Fibroblast of mammary gland (primary cell): ENCODE measurements at regions not wholly inside any gene's neighbourhood (a gene's known extent, or its start where the extent isn't known, plus 50 kb on each side); places are given as distances from the start of the nearest gene placed in this dataset.

Source experiments
- DNase-seq: peaks from one replicate; pipeline ENCODE4 v3.0.0-alpha.2; 2010; ENCODE audit warnings: low read depth
- H3K4me3 ChIP-seq: 2 replicates; pipeline ENCODE4 v1.5.1; 2011; ENCODE audit warnings: low read depth, mild to moderate bottlenecking, low read length, moderate library complexity; ENCODE audit not compliant: control insufficient read depth
- CTCF ChIP-seq: conservative IDR thresholded peaks from 2 replicates; pipeline ENCODE4 v1.5.1; 2011; ENCODE audit warnings: low read depth, low read length, inconsistent platforms; ENCODE audit not compliant: control insufficient read depth, insufficient read depth

- H3K4me3 ChIP-seq, result no peak overlapping the region
- DNase-seq, result no peak
- no peak for TF ChIP-seq CTCF
Observed at GRCh38 chr6:22006795-22007194, 290.0 kb downstream of the PRL start.

- no peak for DNase-seq
- no peak overlapping the region for H3K4me3 ChIP-seq
- TF ChIP-seq CTCF, result no peak
Observed at GRCh38 chr6:22007469-22007868, 289.4 kb downstream of the PRL start.

- peak; percentile 12 for DNase-seq
- TF ChIP-seq CTCF, result no peak
- H3K4me3 ChIP-seq, result no peak overlapping the region
Observed at GRCh38 chr6:22008248-22008836, 288.5 kb downstream of the PRL start.

- no peak for TF ChIP-seq CTCF
- no peak overlapping the region for H3K4me3 ChIP-seq
- DNase-seq, result no peak
Observed at GRCh38 chr6:22010102-22010501, 286.7 kb downstream of the PRL start.

- TF ChIP-seq CTCF, result no peak
- H3K4me3 ChIP-seq, result no peak overlapping the region
- no peak for DNase-seq
Observed at GRCh38 chr6:22015216-22015615, 281.6 kb downstream of the PRL start.

- no peak for TF ChIP-seq CTCF
- DNase-seq, result no peak
- H3K4me3 ChIP-seq, result no peak overlapping the region
Observed at GRCh38 chr6:22015944-22016343, 280.9 kb downstream of the PRL start.

- H3K4me3 ChIP-seq, result no peak overlapping the region
- no peak for DNase-seq
- TF ChIP-seq CTCF, result no peak
Observed at GRCh38 chr6:22017272-22017671, 279.6 kb downstream of the PRL start.
